NCI-H1930 (cell line): ENCODE measurements at regions not wholly inside any gene's neighbourhood (a gene's known extent, or its start where the extent isn't known, plus 50 kb on each side); places are given as distances from the start of the nearest gene placed in this dataset.

Experiments used
- DNase-seq, 2 experiments: peaks; one replicate each; lab custom pipeline; 2025; lab: John Stamatoyannopoulos, UW

- DNase-seq: no peak
Observed at GRCh38 chr18:10316778-10317177, 137.7 kb upstream of the APCDD1 start.

GRCh38 chr18:10317864-10318690 is 136.4 kb upstream of the APCDD1 start:
- no peak for DNase-seq

GRCh38 chr18:10318691-10318970 is 135.8 kb upstream of the APCDD1 start:
- DNase-seq: no peak

- no peak for DNase-seq
Observed at GRCh38 chr18:10319026-10319425, 135.4 kb upstream of the APCDD1 start.

GRCh38 chr18:10319914-10320600 is 134.4 kb upstream of the APCDD1 start:
- DNase-seq: no peak

GRCh38 chr18:10320791-10321190 is 133.6 kb upstream of the APCDD1 start:
- no peak for DNase-seq

GRCh38 chr18:10321576-10321975 is 132.9 kb upstream of the APCDD1 start:
- no peak for DNase-seq

- no peak for DNase-seq
Observed at GRCh38 chr18:10322004-10322403, 132.4 kb upstream of the APCDD1 start.

- no peak for DNase-seq
Observed at GRCh38 chr18:10322435-10322834, 132.0 kb upstream of the APCDD1 start.

- no peak for DNase-seq
Observed at GRCh38 chr18:10329101-10329500, 125.3 kb upstream of the APCDD1 start.

GRCh38 chr18:10330428-10330827 is 124.0 kb upstream of the APCDD1 start:
- no peak for DNase-seq

- DNase-seq: no peak
Observed at GRCh38 chr18:10332452-10332851, 122.0 kb upstream of the APCDD1 start.

GRCh38 chr18:10336749-10337350 is 117.6 kb upstream of the APCDD1 start:
- DNase-seq: no peak

- no peak for DNase-seq
Observed at GRCh38 chr18:10340821-10341220, 113.6 kb upstream of the APCDD1 start.

GRCh38 chr18:10343778-10344177 is 110.7 kb upstream of the APCDD1 start:
- no peak for DNase-seq

GRCh38 chr18:10346749-10347415 is 107.6 kb upstream of the APCDD1 start:
- DNase-seq: no peak

- DNase-seq: no peak
Observed at GRCh38 chr18:10349561-10349960, 104.9 kb upstream of the APCDD1 start.

GRCh38 chr18:10350661-10351060 is 103.8 kb upstream of the APCDD1 start:
- DNase-seq: no peak

GRCh38 chr18:10351219-10351818 is 103.1 kb upstream of the APCDD1 start:
- DNase-seq: no peak

GRCh38 chr18:10351858-10352257 is 102.6 kb upstream of the APCDD1 start:
- no peak for DNase-seq

- DNase-seq: no peak
Observed at GRCh38 chr18:10352671-10353070, 101.8 kb upstream of the APCDD1 start.

GRCh38 chr18:10353791-10354190 is 100.6 kb upstream of the APCDD1 start:
- DNase-seq: no peak
